A673 (cell line): ENCODE measurements at regions not wholly inside any gene's neighbourhood (a gene's known extent, or its start where the extent isn't known, plus 50 kb on each side); places are given as distances from the start of the nearest gene placed in this dataset.

Experiments used
- BruUV-seq: library from RNA; stranded (reverse); fragments of 400-500 nt; replicated peaks from 2 replicates; lab custom pipeline; 2021; lab: Mats Ljungman, UMichigan
- CTCF ChIA-PET: fragments of 300-600 bp; sonication (Branson Sonifier 250); formaldehyde crosslinking; loops from one replicate; lab custom pipeline; 2022; ENCODE audit warnings: antibody characterized with exemption; lab: Charles Lee
- POLR2A ChIA-PET: fragments of 300-600 bp; sonication (Branson Sonifier 250); formaldehyde crosslinking; loops from one replicate; lab custom pipeline; 2022; ENCODE audit warnings: antibody characterized with exemption; ENCODE audit not compliant: low non-redundant PET; lab: Charles Lee
- DNase-seq: peaks from one replicate; pipeline ENCODE4 v3.0.0-alpha.2; 2015; ENCODE audit warnings: low spot score
- H3K27ac ChIP-seq: fragments of 200-600 bp; sonication (generic); 2 replicates; pipeline ENCODE4 v1.5.1; 2016; ENCODE audit warnings: mixed run types, low read depth, mild to moderate bottlenecking, mixed read lengths, antibody characterized with exemption, low read length; ENCODE audit not compliant: poor library complexity, severe bottlenecking
- H3K27me3 ChIP-seq: fragments of 200-600 bp; sonication (generic); replicated peaks from 2 replicates; pipeline ENCODE4 v1.6.1; 2017; ENCODE audit warnings: mixed run types, low read depth, mild to moderate bottlenecking, mixed read lengths, antibody characterized with exemption, low read length; ENCODE audit not compliant: insufficient read depth, poor library complexity
- H3K36me3 ChIP-seq: fragments of 200-600 bp; sonication (generic); 2 replicates; pipeline ENCODE4 v1.6.1; 2016; ENCODE audit warnings: mixed run types, mild to moderate bottlenecking, mixed read lengths, antibody characterized with exemption, low read length; ENCODE audit not compliant: insufficient read depth, poor library complexity, severe bottlenecking
- H3K4me1 ChIP-seq: fragments of 200-600 bp; sonication (generic); 2 replicates; pipeline ENCODE4 v1.6.1; 2017; ENCODE audit warnings: mixed run types, mild to moderate bottlenecking, mixed read lengths, antibody characterized with exemption, low read length; ENCODE audit not compliant: insufficient read depth, poor library complexity, severe bottlenecking
- H3K4me3 ChIP-seq: fragments of 200-600 bp; sonication (generic); 2 replicates; pipeline ENCODE4 v1.5.1; 2016; ENCODE audit warnings: low read depth, mixed run types, mild to moderate bottlenecking, mixed read lengths, low read length; ENCODE audit not compliant: poor library complexity, severe bottlenecking
- H3K9me3 ChIP-seq: fragments of 200-600 bp; sonication (generic); 2 replicates; pipeline ENCODE4 v1.6.1; 2016; ENCODE audit warnings: mixed run types, low read depth, mild to moderate bottlenecking, mixed read lengths, antibody characterized with exemption, low read length; ENCODE audit not compliant: poor library complexity, severe bottlenecking
- CTCF ChIP-seq: fragments of 300-800, 200-600 bp; sonication (generic); conservative IDR thresholded peaks from 2 replicates; pipeline ENCODE4 v1.5.1; 2017; ENCODE audit warnings: low read depth, mild to moderate bottlenecking, antibody characterized with exemption, low read length, moderate library complexity, mixed read lengths
- EZH2 ChIP-seq: fragments of 200-600 bp; sonication (generic); IDR thresholded peaks from 2 replicates; pipeline ENCODE4 v1.6.1; 2017; ENCODE audit warnings: borderline replicate concordance, low read depth, mild to moderate bottlenecking, mixed read lengths, antibody characterized with exemption, low read length; ENCODE audit not compliant: poor library complexity, severe bottlenecking
- intact Hi-C: fragments of 100-400 bp; cut with micrococcal nuclease; formaldehyde crosslinking; loops from one replicate; pipeline ENCODE4 v1.10.0; 2022; ENCODE audit not compliant: unreplicated experiment

GRCh38 chr12:111154147-111154834 is 214.6 kb downstream of the PHETA1 start:
- no peak overlapping the region for H3K27ac ChIP-seq
- no peaks in the 10 kb centered on the region for H3K36me3 ChIP-seq
- no peaks in the 10 kb centered on the region for H3K9me3 ChIP-seq
- no peak overlapping the region for H3K4me3 ChIP-seq
- BruUV-seq = no TSS peak
- peaks cover 4% of the 10 kb centered on the region for H3K4me1 ChIP-seq
- no peak for DNase-seq
- no peaks in the 10 kb centered on the region for H3K27me3 ChIP-seq
- CTCF ChIA-PET = no interaction called here
- TF ChIP-seq CTCF (no peak), EZH2 (no peak)
- intact Hi-C loops = loop anchor here (5.0 kb wide), 1 partner anchor 143 kb away; no protein-coding TSS in a partner anchor
- POLR2A ChIA-PET = no interaction called here

GRCh38 chr12:111152561-111152960 is 216.3 kb downstream of the PHETA1 start:
- H3K4me1 ChIP-seq = peaks cover 4% of the 10 kb centered on the region
- no TSS peak for BruUV-seq
- H3K27ac ChIP-seq = no peak overlapping the region
- intact Hi-C loops = loop anchor here (5.0 kb wide), 1 partner anchor 145 kb away; no protein-coding TSS in a partner anchor
- DNase-seq = no peak
- ChIA-PET CTCF (no interaction called here), POLR2A (no interaction called here)
- no peaks in the 10 kb centered on the region for H3K27me3 ChIP-seq
- H3K36me3 ChIP-seq = no peaks in the 10 kb centered on the region
- H3K9me3 ChIP-seq = no peaks in the 10 kb centered on the region
- no peak overlapping the region for H3K4me3 ChIP-seq
- TF ChIP-seq CTCF (no peak), EZH2 (no peak)

- CTCF ChIA-PET = no interaction called here
- no peak for TF ChIP-seq EZH2
- Histone ChIP-seq H3K36me3 (no peaks in the 10 kb centered on the region), H3K4me3 (no peak overlapping the region), H3K9me3 (no peaks in the 10 kb centered on the region), H3K27ac (no peak overlapping the region), H3K27me3 (no peaks in the 10 kb centered on the region), H3K4me1 (peaks cover 4% of the 10 kb centered on the region)
- BruUV-seq = no TSS peak
- intact Hi-C loops = loop anchor here (5.0 kb wide), 1 partner anchor 146 kb away; no protein-coding TSS in a partner anchor
- POLR2A ChIA-PET = no interaction called here
- no peak for DNase-seq
These were observed 217.7 kb downstream of the PHETA1 start for GRCh38 chr12:111150921-111151840.
